ENCODE measurements at regions not wholly inside any gene's neighbourhood (a gene's known extent, or its start where the extent isn't known, plus 50 kb on each side); places are given as distances from the start of the nearest gene placed in this dataset.

DNA sequence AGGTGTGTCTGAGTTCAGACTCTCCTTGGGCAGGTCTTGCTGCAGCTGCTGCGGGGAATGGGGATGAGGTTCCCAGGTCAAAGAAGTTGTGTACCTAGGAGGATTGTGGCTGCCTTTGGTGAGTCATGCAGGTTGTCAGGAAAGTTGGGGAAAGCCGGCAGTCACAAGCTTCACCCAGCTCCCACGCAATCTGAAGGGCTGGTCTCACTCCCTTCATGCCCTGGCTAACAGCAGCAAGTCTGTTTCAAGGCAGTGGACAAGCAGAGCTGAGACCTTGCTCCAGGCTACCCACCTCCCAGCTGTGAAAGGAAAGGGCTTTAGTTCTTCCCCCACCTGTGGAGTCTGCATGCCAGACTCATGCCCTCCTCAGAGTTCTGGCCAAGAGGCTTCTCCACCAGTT lies 287.2 kb downstream of the DTHD1 start:
- TF ChIP-seq, protein P1, sequence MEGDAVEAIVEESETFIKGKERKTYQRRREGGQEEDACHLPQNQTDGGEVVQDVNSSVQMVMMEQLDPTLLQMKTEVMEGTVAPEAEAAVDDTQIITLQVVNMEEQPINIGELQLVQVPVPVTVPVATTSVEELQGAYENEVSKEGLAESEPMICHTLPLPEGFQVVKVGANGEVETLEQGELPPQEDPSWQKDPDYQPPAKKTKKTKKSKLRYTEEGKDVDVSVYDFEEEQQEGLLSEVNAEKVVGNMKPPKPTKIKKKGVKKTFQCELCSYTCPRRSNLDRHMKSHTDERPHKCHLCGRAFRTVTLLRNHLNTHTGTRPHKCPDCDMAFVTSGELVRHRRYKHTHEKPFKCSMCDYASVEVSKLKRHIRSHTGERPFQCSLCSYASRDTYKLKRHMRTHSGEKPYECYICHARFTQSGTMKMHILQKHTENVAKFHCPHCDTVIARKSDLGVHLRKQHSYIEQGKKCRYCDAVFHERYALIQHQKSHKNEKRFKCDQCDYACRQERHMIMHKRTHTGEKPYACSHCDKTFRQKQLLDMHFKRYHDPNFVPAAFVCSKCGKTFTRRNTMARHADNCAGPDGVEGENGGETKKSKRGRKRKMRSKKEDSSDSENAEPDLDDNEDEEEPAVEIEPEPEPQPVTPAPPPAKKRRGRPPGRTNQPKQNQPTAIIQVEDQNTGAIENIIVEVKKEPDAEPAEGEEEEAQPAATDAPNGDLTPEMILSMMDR (IDR thresholded peaks at IDR 0.05): no peak
- TF ChIP-seq POLR2A (IDR thresholded peaks at IDR 0.05): no peak
